ENCODE measurements at regions not wholly inside any gene's neighbourhood (a gene's known extent, or its start where the extent isn't known, plus 50 kb on each side); places are given as distances from the start of the nearest gene placed in this dataset.

GRCh38 chr4:164381859-164382258 lies 372.1 kb upstream of the SMIM31 start:
- no peaks in the 10 kb centered on the region for H3K4me1 ChIP-seq (ENCODE audit: control insufficient read depth in 1 of 2, insufficient read depth in 2 of 2, low read length in 2 of 2)
- TF ChIP-seq CTCF (IDR thresholded peaks at IDR 0.05) = no peak
- intact Hi-C loops (cut with micrococcal nuclease) = no loop called here
- no peak overlapping the region for H3K4me3 ChIP-seq (replicated peaks in 1 of 3; ENCODE audit: low read depth in 2 of 3, low read length in 3 of 3)
- H3K36me3 Mint-ChIP-seq = no peaks in the 10 kb centered on the region
- peak overlapping the region in 1 of 2 donors; percentile 24 for H3K4me3 Mint-ChIP-seq
- H3K9me3 Mint-ChIP-seq = peaks cover 0 to 10% (median 4%) of the 10 kb centered on the region in 7 donors
- peaks cover 0 to 9% of the 10 kb centered on the region in 2 donors for H3K9me3 ChIP-seq (replicated peaks in 1 of 2; ENCODE audit: control insufficient read depth in 1 of 2, insufficient read depth in 1 of 2, low read length in 2 of 2)
- 94% methylated on average over 2 of the region's 3 CpGs for WGBS (ENCODE audit: insufficient coverage)
- no peak overlapping the region for H3K27ac Mint-ChIP-seq
- H3K27me3 ChIP-seq (ENCODE audit: control insufficient read depth in 2 of 2, insufficient read depth in 2 of 2, low read length in 2 of 2) = peaks cover 17 to 35% of the 10 kb centered on the region in 2 donors
- no peaks in the 10 kb centered on the region for H3K79me2 ChIP-seq (ENCODE audit: insufficient read depth, low read length)
- H3K4me2 ChIP-seq (replicated peaks; ENCODE audit: extremely low read depth, low read length, poor library complexity, severe bottlenecking) = no peak overlapping the region
- H3K27me3 Mint-ChIP-seq (ENCODE audit: low read depth in 3 of 3) = peaks cover 27 to 34% (median 34%) of the 10 kb centered on the region in 3 donors
- H2AFZ ChIP-seq (ENCODE audit: insufficient read depth, low read depth, low read length, poor library complexity, severe bottlenecking) = no peak overlapping the region
- no peak for DNase-seq
- H3K36me3 ChIP-seq (replicated peaks in 1 of 2; ENCODE audit: control insufficient read depth in 1 of 2, insufficient read depth in 2 of 2, low read length in 2 of 2) = no peaks in the 10 kb centered on the region
- H4K20me1 ChIP-seq (ENCODE audit: insufficient read depth, low read length) = no peaks in the 10 kb centered on the region
- H3K27ac ChIP-seq (ENCODE audit: low read depth in 1 of 2, low read length in 2 of 2) = no peak overlapping the region
- H3K9ac ChIP-seq (ENCODE audit: insufficient read depth, low read length, poor library complexity, severe bottlenecking) = no peak overlapping the region
- H3K4me1 Mint-ChIP-seq = no peaks in the 10 kb centered on the region

GRCh38 chr4:164383058-164383357 lies 370.9 kb upstream of the SMIM31 start:
- Mint-ChIP-seq H3K27ac (no peak overlapping the region), H3K4me1 (no peaks in the 10 kb centered on the region), H3K36me3 (no peaks in the 10 kb centered on the region), H3K4me3 (peak overlapping the region in 1 of 2 donors; percentile 67), H3K9me3 (peaks cover 0 to 10% (median 4%) of the 10 kb centered on the region in 7 donors), H3K27me3 (ENCODE audit: low read depth in 3 of 3) (peaks cover 28 to 34% (median 34%) of the 10 kb centered on the region in 3 donors)
- Histone ChIP-seq H3K36me3 (replicated peaks in 1 of 2; ENCODE audit: control insufficient read depth in 1 of 2, insufficient read depth in 2 of 2, low read length in 2 of 2) (no peaks in the 10 kb centered on the region), H3K9ac (ENCODE audit: insufficient read depth, low read length, poor library complexity, severe bottlenecking) (no peak overlapping the region), H4K20me1 (ENCODE audit: insufficient read depth, low read length) (no peaks in the 10 kb centered on the region), H2AFZ (ENCODE audit: insufficient read depth, low read depth, low read length, poor library complexity, severe bottlenecking) (no peak overlapping the region), H3K79me2 (ENCODE audit: insufficient read depth, low read length) (no peaks in the 10 kb centered on the region), H3K4me3 (replicated peaks in 1 of 3; ENCODE audit: low read depth in 2 of 3, low read length in 3 of 3) (no peak overlapping the region), H3K4me2 (replicated peaks; ENCODE audit: extremely low read depth, low read length, poor library complexity, severe bottlenecking) (no peak overlapping the region), H3K27ac (ENCODE audit: low read depth in 1 of 2, low read length in 2 of 2) (no peak overlapping the region), H3K4me1 (ENCODE audit: control insufficient read depth in 1 of 2, insufficient read depth in 2 of 2, low read length in 2 of 2) (no peaks in the 10 kb centered on the region), H3K27me3 (ENCODE audit: control insufficient read depth in 2 of 2, insufficient read depth in 2 of 2, low read length in 2 of 2) (peaks cover 17 to 35% of the 10 kb centered on the region in 2 donors), H3K9me3 (replicated peaks in 1 of 2; ENCODE audit: control insufficient read depth in 1 of 2, insufficient read depth in 1 of 2, low read length in 2 of 2) (peaks cover 0 to 9% of the 10 kb centered on the region in 2 donors)
- DNase-seq = no peak
- 1% methylated on average over 15 of the region's 15 CpGs for WGBS (ENCODE audit: insufficient coverage)
- TF ChIP-seq CTCF (IDR thresholded peaks at IDR 0.05) = no peak
- intact Hi-C loops (cut with micrococcal nuclease) = no loop called here

Data from CD14-positive monocyte (primary cell).